DOHH2 (cell line): ENCODE measurements at regions not wholly inside any gene's neighbourhood (a gene's known extent, or its start where the extent isn't known, plus 50 kb on each side); places are given as distances from the start of the nearest gene placed in this dataset.

Experiments used
- EZH2phosphoT487 ChIP-seq: fragments of 200-600 bp; sonication (generic); IDR thresholded peaks from 2 replicates; pipeline ENCODE4 v1.6.1; 2017; ENCODE audit warnings: borderline replicate concordance, mild to moderate bottlenecking, antibody characterized with exemption, low read length, moderate library complexity, mixed read lengths
- TF ChIP-seq, protein P1 (sequence below): fragments of 200-600 bp; sonication (generic); IDR thresholded peaks from one replicate; pipeline ENCODE4 v1.5.1; 2014; ENCODE audit warnings: antibody characterized with exemption, mild to moderate bottlenecking, low read depth, low read length; ENCODE audit not compliant: poor library complexity, severe bottlenecking

DNA sequence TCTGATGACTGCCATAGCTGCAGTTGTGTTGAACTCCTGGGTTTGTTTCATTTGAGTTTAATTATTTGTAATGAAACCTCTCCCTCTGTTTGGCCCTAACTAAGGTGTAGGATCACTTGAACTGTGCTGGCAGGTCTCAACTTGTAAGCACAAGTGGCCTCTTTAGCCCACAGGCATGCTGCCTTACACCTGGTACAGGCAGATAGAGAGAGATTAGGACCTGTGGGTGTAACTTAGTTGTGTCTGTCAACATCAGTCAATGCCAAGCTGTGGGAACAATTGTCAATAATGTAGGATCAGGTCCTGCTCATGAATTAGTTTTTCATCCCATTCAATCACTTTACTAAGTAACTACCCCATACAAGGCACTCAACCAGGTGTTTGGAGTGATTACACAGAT lies 263.0 kb upstream of the G2E3 start:
- TF ChIP-seq EZH2phosphoT487: no peak
- TF ChIP-seq, protein P1, sequence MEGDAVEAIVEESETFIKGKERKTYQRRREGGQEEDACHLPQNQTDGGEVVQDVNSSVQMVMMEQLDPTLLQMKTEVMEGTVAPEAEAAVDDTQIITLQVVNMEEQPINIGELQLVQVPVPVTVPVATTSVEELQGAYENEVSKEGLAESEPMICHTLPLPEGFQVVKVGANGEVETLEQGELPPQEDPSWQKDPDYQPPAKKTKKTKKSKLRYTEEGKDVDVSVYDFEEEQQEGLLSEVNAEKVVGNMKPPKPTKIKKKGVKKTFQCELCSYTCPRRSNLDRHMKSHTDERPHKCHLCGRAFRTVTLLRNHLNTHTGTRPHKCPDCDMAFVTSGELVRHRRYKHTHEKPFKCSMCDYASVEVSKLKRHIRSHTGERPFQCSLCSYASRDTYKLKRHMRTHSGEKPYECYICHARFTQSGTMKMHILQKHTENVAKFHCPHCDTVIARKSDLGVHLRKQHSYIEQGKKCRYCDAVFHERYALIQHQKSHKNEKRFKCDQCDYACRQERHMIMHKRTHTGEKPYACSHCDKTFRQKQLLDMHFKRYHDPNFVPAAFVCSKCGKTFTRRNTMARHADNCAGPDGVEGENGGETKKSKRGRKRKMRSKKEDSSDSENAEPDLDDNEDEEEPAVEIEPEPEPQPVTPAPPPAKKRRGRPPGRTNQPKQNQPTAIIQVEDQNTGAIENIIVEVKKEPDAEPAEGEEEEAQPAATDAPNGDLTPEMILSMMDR: no peak
